HUES64 (cell line): ENCODE measurements at regions not wholly inside any gene's neighbourhood (a gene's known extent, or its start where the extent isn't known, plus 50 kb on each side); places are given as distances from the start of the nearest gene placed in this dataset.

ENCODE experiments used
- H3K27ac ChIP-seq: 2 replicates; pipeline ENCODE4 v1.7.0; 2013; ENCODE audit warnings: low read depth, low read length, inconsistent platforms
- H3K27me3 ChIP-seq: 2 replicates; pipeline ENCODE4 v1.6.1; 2013; ENCODE audit warnings: mild to moderate bottlenecking, low read length; ENCODE audit not compliant: insufficient read depth
- H3K36me3 ChIP-seq: 2 replicates; pipeline ENCODE4 v1.6.1; 2013; ENCODE audit warnings: mild to moderate bottlenecking, low read length; ENCODE audit not compliant: insufficient read depth
- H3K4me1 ChIP-seq: 2 replicates; pipeline ENCODE4 v1.6.1; 2013; ENCODE audit warnings: mild to moderate bottlenecking, low read length, moderate library complexity; ENCODE audit not compliant: insufficient read depth
- H3K4me3 ChIP-seq: 2 replicates; pipeline ENCODE4 v1.5.1; 2013; ENCODE audit warnings: mild to moderate bottlenecking, low read length, moderate library complexity
- H3K9ac ChIP-seq: 2 replicates; pipeline ENCODE4 v1.6.1; 2013; ENCODE audit warnings: mild to moderate bottlenecking, low read depth, low read length
- H3K9me3 ChIP-seq: 2 replicates; pipeline ENCODE4 v1.6.1; 2013; ENCODE audit warnings: low read depth, low read length; ENCODE audit not compliant: insufficient read depth
- WGBS: fragments of 150-250, 120-280 bp; methylation state at CpG from one replicate; pipeline ENCODE4 v1.1.7; 2013; ENCODE audit warnings: missing lambda C conversion rate; 5-methylcytosine and 5-hydroxymethylcytosine counted together

DNA sequence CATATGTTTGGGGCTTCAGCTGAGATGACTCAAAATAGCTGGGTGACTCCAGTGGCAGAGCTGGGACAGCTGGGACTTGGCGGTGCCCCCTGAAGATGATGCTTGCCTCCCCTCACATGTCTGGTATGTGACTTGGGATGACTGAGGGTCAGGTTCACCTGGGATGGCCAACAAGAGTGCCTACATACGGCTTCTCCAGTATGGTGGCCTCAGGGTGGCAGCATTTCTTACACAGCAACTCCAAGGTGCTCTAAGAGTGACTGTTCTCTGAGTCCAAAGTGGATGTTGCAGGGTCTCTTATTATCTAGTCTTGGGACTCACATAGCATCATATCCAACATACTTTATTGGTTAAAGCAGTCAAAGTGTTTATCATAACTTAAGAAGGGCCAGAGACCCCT, 87.8 kb upstream of the CENPW start:
- no peaks in the 10 kb centered on the region for H3K9me3 ChIP-seq
- no peak overlapping the region for H3K9ac ChIP-seq
- H3K4me3 ChIP-seq, result no peak overlapping the region
- H3K27ac ChIP-seq, result no peak overlapping the region
- 79% methylated on average over 2 of the region's 2 CpGs for WGBS
- no peaks in the 10 kb centered on the region for H3K27me3 ChIP-seq
- H3K36me3 ChIP-seq, result no peaks in the 10 kb centered on the region
- H3K4me1 ChIP-seq, result no peaks in the 10 kb centered on the region

- WGBS, result 95% methylated on average over 2 of the region's 2 CpGs
- Histone ChIP-seq H3K4me1 (no peaks in the 10 kb centered on the region), H3K36me3 (no peaks in the 10 kb centered on the region), H3K9ac (no peak overlapping the region), H3K4me3 (no peak overlapping the region), H3K9me3 (no peaks in the 10 kb centered on the region), H3K27ac (no peak overlapping the region), H3K27me3 (no peaks in the 10 kb centered on the region)
These were observed 86.5 kb upstream of the CENPW start for GRCh38 chr6:126253431-126253830.

DNA sequence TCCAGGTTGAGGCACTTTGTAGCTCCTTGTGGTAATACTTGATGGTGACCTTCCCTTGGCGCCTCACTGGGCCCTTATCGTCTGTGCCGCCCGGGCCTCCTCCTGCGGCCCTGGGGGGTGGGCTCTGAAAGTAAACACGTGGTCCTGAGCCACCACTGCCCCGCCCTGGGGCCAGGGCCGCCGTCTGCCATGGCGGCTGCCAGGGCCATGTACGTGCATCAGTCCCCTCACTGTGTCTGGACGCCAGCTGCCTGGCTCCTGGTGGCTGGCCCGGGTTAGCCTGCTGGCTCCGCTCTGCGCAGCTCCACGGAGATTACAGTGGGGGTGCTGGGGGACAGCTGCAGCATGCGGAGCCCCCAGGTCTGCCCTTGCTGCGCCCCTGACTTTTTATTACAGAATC, 81.8 kb upstream of the CENPW start:
- WGBS, result 96% methylated on average over 17 of the region's 18 CpGs
- Histone ChIP-seq H3K27ac (no peak overlapping the region), H3K9me3 (peaks cover 3% of the 10 kb centered on the region; the same call in 1 of the 2 replicates), H3K36me3 (no peaks in the 10 kb centered on the region), H3K27me3 (no peaks in the 10 kb centered on the region), H3K4me3 (no peak overlapping the region), H3K4me1 (no peaks in the 10 kb centered on the region), H3K9ac (no peak overlapping the region)

GRCh38 chr6:126261792-126262421, 78.0 kb upstream of the CENPW start:
- 92% methylated on average over 7 of the region's 7 CpGs for WGBS
- Histone ChIP-seq H3K9me3 (peaks cover 3% of the 10 kb centered on the region; the same call in 1 of the 2 replicates), H3K27ac (no peak overlapping the region)

GRCh38 chr6:126264265-126264664, 75.7 kb upstream of the CENPW start:
- Histone ChIP-seq H3K27me3 (no peaks in the 10 kb centered on the region), H3K36me3 (no peaks in the 10 kb centered on the region), H3K4me1 (no peaks in the 10 kb centered on the region), H3K9me3 (no peaks in the 10 kb centered on the region), H3K4me3 (no peak overlapping the region), H3K9ac (no peak overlapping the region), H3K27ac (no peak overlapping the region)
- 100% methylated on average over 1 of the region's 1 CpG for WGBS

More at GRCh38 chr6:126261792-126262421, 78.0 kb upstream of the CENPW start:
- Histone ChIP-seq H3K9ac (no peak overlapping the region), H3K36me3 (no peaks in the 10 kb centered on the region), H3K4me3 (no peak overlapping the region), H3K4me1 (no peaks in the 10 kb centered on the region), H3K27me3 (no peaks in the 10 kb centered on the region)

DNA sequence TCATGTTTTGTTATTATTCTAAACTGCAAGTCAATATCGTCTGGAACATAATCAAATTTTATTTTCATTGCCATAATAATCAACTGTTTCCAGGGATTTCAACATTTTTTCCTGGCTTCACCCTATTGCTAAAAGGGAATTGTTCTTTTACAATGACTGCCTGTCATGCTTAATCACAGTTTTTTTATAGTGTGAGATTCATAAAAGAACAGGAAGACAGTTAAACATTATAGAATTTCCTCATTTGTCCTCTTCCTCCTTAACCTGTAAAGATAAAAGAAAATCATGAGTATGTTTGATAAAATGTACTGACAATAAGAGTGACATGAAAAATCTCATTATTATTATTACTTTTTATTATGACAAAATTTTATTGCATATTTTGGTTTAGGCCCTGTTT, 73.3 kb upstream of the CENPW start:
- Histone ChIP-seq H3K9me3 (no peaks in the 10 kb centered on the region), H3K27ac (no peak overlapping the region), H3K4me3 (no peak overlapping the region), H3K9ac (no peak overlapping the region), H3K4me1 (no peaks in the 10 kb centered on the region), H3K36me3 (no peaks in the 10 kb centered on the region), H3K27me3 (no peaks in the 10 kb centered on the region)
- 92% methylated on average over 1 of the region's 1 CpG for WGBS

- Histone ChIP-seq H3K4me3 (no peak overlapping the region), H3K4me1 (no peaks in the 10 kb centered on the region), H3K27ac (no peak overlapping the region), H3K9ac (no peak overlapping the region), H3K9me3 (no peaks in the 10 kb centered on the region), H3K36me3 (no peaks in the 10 kb centered on the region), H3K27me3 (no peaks in the 10 kb centered on the region)
- 80% methylated on average over 1 of the region's 1 CpG for WGBS
These were observed 72.3 kb upstream of the CENPW start for GRCh38 chr6:126267626-126268025.

DNA sequence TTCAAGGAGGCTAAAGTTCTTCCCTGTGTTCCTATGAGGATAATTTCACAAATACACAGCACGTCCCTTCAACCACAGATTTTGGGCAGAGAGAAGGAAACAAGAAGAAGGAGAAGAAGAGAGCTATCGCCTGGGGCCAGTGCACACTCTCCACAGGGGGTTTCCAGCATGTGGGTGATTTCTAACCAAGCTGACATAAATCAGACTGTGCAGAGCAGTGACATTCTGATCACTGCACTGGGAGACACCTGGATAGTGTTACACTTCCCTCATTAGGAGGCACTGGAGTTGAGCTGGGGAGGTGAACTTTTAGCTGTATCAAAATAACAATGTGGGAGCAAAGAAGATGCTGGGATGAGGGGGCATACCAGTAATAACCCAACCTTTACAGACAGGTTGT, 71.8 kb upstream of the CENPW start:
- Histone ChIP-seq H3K4me3 (no peak overlapping the region), H3K9ac (no peak overlapping the region), H3K27ac (no peak overlapping the region), H3K27me3 (no peaks in the 10 kb centered on the region), H3K9me3 (no peaks in the 10 kb centered on the region), H3K36me3 (no peaks in the 10 kb centered on the region), H3K4me1 (no peaks in the 10 kb centered on the region)
- WGBS, result 100% methylated on average over 2 of the region's 2 CpGs

DNA sequence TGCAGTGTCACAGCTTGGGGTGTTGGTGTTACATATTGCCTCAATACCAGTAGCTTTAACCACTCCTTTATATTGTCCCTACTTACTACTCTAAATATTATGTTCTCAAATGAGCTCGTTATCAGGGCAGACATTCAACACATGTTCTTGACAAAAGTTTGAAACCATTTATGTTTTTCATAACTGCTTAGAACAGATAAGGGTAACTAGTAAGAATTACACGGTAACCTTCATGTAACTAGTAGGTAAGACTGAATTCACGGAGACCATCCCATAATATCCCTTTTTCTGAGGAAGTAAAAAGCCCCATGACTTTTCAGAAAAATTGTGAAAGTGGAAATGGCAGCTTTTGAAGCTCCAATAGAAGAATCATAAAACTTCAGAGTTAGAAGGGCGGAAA, 59.6 kb upstream of the CENPW start:
- Histone ChIP-seq H3K9ac (no peak overlapping the region), H3K36me3 (no peaks in the 10 kb centered on the region), H3K9me3 (no peaks in the 10 kb centered on the region), H3K4me1 (no peaks in the 10 kb centered on the region), H3K27me3 (no peaks in the 10 kb centered on the region), H3K4me3 (no peak overlapping the region), H3K27ac (no peak overlapping the region)
- WGBS, result 92% methylated on average over 4 of the region's 4 CpGs

DNA sequence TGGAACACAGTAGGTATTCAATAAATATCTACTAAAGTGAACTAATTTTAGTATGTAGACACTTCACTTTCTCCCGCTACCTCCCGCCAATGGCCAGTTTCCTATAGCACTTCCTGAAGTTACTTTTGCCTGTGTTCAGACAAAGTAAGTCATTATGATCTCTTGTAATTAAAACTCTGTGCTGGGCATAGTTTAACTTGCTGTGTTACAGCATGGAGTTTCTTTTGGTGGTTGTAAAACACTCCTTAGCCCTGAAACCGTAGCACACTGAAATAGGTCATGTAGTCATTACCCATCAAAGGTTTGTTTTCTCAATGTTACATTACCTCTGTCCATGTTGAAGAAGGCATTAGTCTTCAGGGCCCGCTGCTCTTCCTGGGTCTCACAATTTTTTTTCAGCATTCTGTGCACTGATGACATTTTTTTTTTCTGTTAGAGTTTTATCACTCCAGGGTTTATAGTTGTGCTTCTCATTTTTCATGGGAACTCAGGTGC, 54.0 kb upstream of the CENPW start:
- H3K27ac ChIP-seq, result no peak overlapping the region
- H3K27me3 ChIP-seq, result no peaks in the 10 kb centered on the region
- H3K9me3 ChIP-seq, result no peaks in the 10 kb centered on the region
- no peaks in the 10 kb centered on the region for H3K36me3 ChIP-seq
- WGBS, result 93% methylated on average over 4 of the region's 4 CpGs
- no peak overlapping the region for H3K9ac ChIP-seq
- no peaks in the 10 kb centered on the region for H3K4me1 ChIP-seq
- H3K4me3 ChIP-seq, result no peak overlapping the region
